IMR-90 (cell line): ENCODE measurements at regions not wholly inside any gene's neighbourhood (a gene's known extent, or its start where the extent isn't known, plus 50 kb on each side); places are given as distances from the start of the nearest gene placed in this dataset.

Source experiments
- ATAC-seq: fragments of 200-7000 bp; cut with Tn5 transposase; 2 replicates; pipeline ENCODE4 v1.9.1; 2020; ENCODE audit warnings: low read depth, mild to moderate bottlenecking, moderate library complexity
- BruUV-seq: library from RNA; stranded (reverse); fragments of 400-500 nt; replicated peaks from 2 replicates; lab custom pipeline; 2021; lab: Mats Ljungman, UMichigan
- CTCF ChIA-PET: fragments of 300-600 bp; formaldehyde crosslinking; extraction: SDS; loops from one replicate; lab custom pipeline; 2021; ENCODE audit warnings: antibody characterized with exemption; lab: Yijun Ruan, JAX
- POLR2A ChIA-PET: fragments of 300-600 bp; sonication (Branson Sonifier 250); formaldehyde crosslinking; loops from one replicate; lab custom pipeline; 2022; ENCODE audit warnings: antibody characterized with exemption; ENCODE audit not compliant: unreplicated experiment; lab: Charles Lee
- DNase-seq: peaks from one replicate; pipeline ENCODE4 v3.0.0; 2013
- H2AFZ ChIP-seq: replicated peaks from 2 replicates; pipeline ENCODE3; 2013; ENCODE audit warnings: low read length, mild to moderate bottlenecking; ENCODE audit not compliant: poor library complexity
- H2AK5ac ChIP-seq: 2 replicates; pipeline ENCODE4 v1.6.1; 2013; ENCODE audit warnings: low read depth, low read length, inconsistent platforms
- H2AK9ac ChIP-seq: replicated peaks from 2 replicates; pipeline ENCODE3; 2013; ENCODE audit warnings: mild to moderate bottlenecking, low read depth, low read length, moderate library complexity; ENCODE audit not compliant: poor library complexity
- H2BK120ac ChIP-seq: 2 replicates; pipeline ENCODE4 v1.6.1; 2013; ENCODE audit warnings: low read depth, low read length, inconsistent platforms
- H2BK15ac ChIP-seq: 3 replicates; pipeline ENCODE4 v1.6.1; 2013; ENCODE audit warnings: low read depth, low read length, inconsistent platforms
- H2BK20ac ChIP-seq: 2 replicates; pipeline ENCODE4 v1.6.1; 2013; ENCODE audit warnings: low read depth, mild to moderate bottlenecking, inconsistent platforms, low read length, moderate library complexity
- H2BK5ac ChIP-seq: 2 replicates; pipeline ENCODE4 v1.6.1; 2013; ENCODE audit warnings: mild to moderate bottlenecking, low read depth, low read length, inconsistent platforms; ENCODE audit not compliant: poor library complexity, severe bottlenecking
- H3K14ac ChIP-seq: replicated peaks from 2 replicates; pipeline ENCODE4 v1.6.1; 2013; ENCODE audit warnings: low read depth, low read length, inconsistent platforms
- H3K18ac ChIP-seq: 2 replicates; pipeline ENCODE4 v1.6.1; 2013; ENCODE audit warnings: low read depth, low read length, control low read depth
- H3K23ac ChIP-seq: 2 replicates; pipeline ENCODE4 v1.6.1; 2013; ENCODE audit warnings: low read depth, low read length, inconsistent platforms
- H3K27ac ChIP-seq: 2 replicates; pipeline ENCODE4 v1.5.1; 2013; ENCODE audit warnings: mild to moderate bottlenecking, control low read depth, low read length; ENCODE audit not compliant: insufficient read depth
- H3K27me3 ChIP-seq: 2 replicates; pipeline ENCODE4 v1.6.1; 2013; ENCODE audit warnings: low read length; ENCODE audit not compliant: control insufficient read depth, insufficient read depth
- H3K36me3 ChIP-seq: 2 replicates; pipeline ENCODE4 v1.6.1; 2013; ENCODE audit warnings: low read length, mixed read lengths; ENCODE audit not compliant: control insufficient read depth, insufficient read depth
- H3K4ac ChIP-seq: 2 replicates; pipeline ENCODE4 v1.6.1; 2013; ENCODE audit warnings: low read depth, low read length, inconsistent platforms
- H3K4me1 ChIP-seq: 2 replicates; pipeline ENCODE4 v1.6.1; 2013; ENCODE audit warnings: low read length, mixed read lengths; ENCODE audit not compliant: control insufficient read depth, insufficient read depth
- H3K4me2 ChIP-seq: 2 replicates; pipeline ENCODE4 v1.6.1; 2013; ENCODE audit warnings: low read depth, mild to moderate bottlenecking, control low read depth, low read length, moderate library complexity
- H3K4me3 ChIP-seq: 2 replicates; pipeline ENCODE4 v1.5.1; 2013; ENCODE audit warnings: low read depth, mild to moderate bottlenecking, control low read depth, low read length, moderate library complexity; ENCODE audit not compliant: insufficient read depth
- H3K56ac ChIP-seq: 2 replicates; pipeline ENCODE4 v1.6.1; 2013; ENCODE audit warnings: low read length, inconsistent platforms; ENCODE audit not compliant: insufficient read depth; ENCODE audit errors: extremely low read depth
- H3K79me1 ChIP-seq, 2 experiments: 2 replicates each; pipeline ENCODE4 v1.6.1; 2013; ENCODE audit warnings: low read length in 2 of 2, inconsistent platforms in 1 of 2, low read depth in 1 of 2
- H3K9ac ChIP-seq: 2 replicates; pipeline ENCODE4 v1.6.1; 2013; ENCODE audit warnings: low read depth, low read length, control low read depth
- H3K9me1 ChIP-seq: 2 replicates; pipeline ENCODE4 v1.6.1; 2013; ENCODE audit warnings: low read length, inconsistent platforms; ENCODE audit not compliant: insufficient read depth
- H3K9me3 ChIP-seq: 2 replicates; pipeline ENCODE4 v1.6.1; 2013; ENCODE audit warnings: low read length; ENCODE audit not compliant: control insufficient read depth, insufficient read depth
- H4K20me1 ChIP-seq: 2 replicates; pipeline ENCODE4 v1.6.1; 2013; ENCODE audit warnings: low read length, inconsistent platforms; ENCODE audit not compliant: insufficient read depth
- H4K5ac ChIP-seq: 2 replicates; pipeline ENCODE4 v1.6.1; 2013; ENCODE audit warnings: mild to moderate bottlenecking, low read depth, low read length, control low read depth
- H4K8ac ChIP-seq, 2 experiments: 2 replicates each; pipeline ENCODE4 v1.6.1; 2013; ENCODE audit warnings: low read depth in 2 of 2, low read length in 2 of 2, control low read depth in 1 of 2, inconsistent platforms in 1 of 2
- H4K91ac ChIP-seq: 2 replicates; pipeline ENCODE4 v1.6.1; 2013; ENCODE audit warnings: low read depth, low read length, inconsistent platforms; ENCODE audit not compliant: insufficient read depth
- BHLHE40 ChIP-seq: fragments of 150-350 bp; IDR thresholded peaks from 2 replicates; pipeline ENCODE4 v1.6.1; 2016; ENCODE audit warnings: mild to moderate bottlenecking, low read depth, low read length
- CEBPB ChIP-seq: IDR thresholded peaks from 2 replicates; pipeline ENCODE4 v1.6.1; 2012; ENCODE audit warnings: low read depth, low read length, improper control_type of control experiment
- CHD1 ChIP-seq: IDR thresholded peaks from 2 replicates; pipeline ENCODE4 v1.6.1; 2012; ENCODE audit warnings: low read depth, low read length, improper control_type of control experiment
- FOS ChIP-seq: fragments of 150-350 bp; IDR thresholded peaks from 2 replicates; pipeline ENCODE4 v1.6.1; 2016; ENCODE audit warnings: low read depth, low read length
- MAFK ChIP-seq: IDR thresholded peaks from 2 replicates; pipeline ENCODE4 v1.6.1; 2012; ENCODE audit warnings: low read depth, low read length, improper control_type of control experiment
- MAZ ChIP-seq: IDR thresholded peaks from 2 replicates; pipeline ENCODE4 v1.6.1; 2012; ENCODE audit warnings: low read depth, mild to moderate bottlenecking, low read length, improper control_type of control experiment, moderate library complexity, borderline replicate concordance
- MXI1 ChIP-seq: IDR thresholded peaks from 2 replicates; pipeline ENCODE4 v1.6.1; 2012; ENCODE audit warnings: low read depth, mild to moderate bottlenecking, low read length, moderate library complexity, borderline replicate concordance
- NFE2L2 ChIP-seq: fragments of 150-350 bp; IDR thresholded peaks from 2 replicates; pipeline ENCODE4 v1.6.1; 2016; ENCODE audit warnings: low read depth, mild to moderate bottlenecking, low read length
- POLR2A ChIP-seq: IDR thresholded peaks from 2 replicates; pipeline ENCODE4 v1.6.1; 2012; ENCODE audit warnings: mild to moderate bottlenecking, low read depth, low read length
- RAD21 ChIP-seq: IDR thresholded peaks from 2 replicates; pipeline ENCODE4 v1.6.1; 2012; ENCODE audit warnings: low read length, improper control_type of control experiment
- RCOR1 ChIP-seq: IDR thresholded peaks from 2 replicates; pipeline ENCODE4 v1.6.1; 2012; ENCODE audit warnings: mild to moderate bottlenecking, low read length, improper control_type of control experiment; ENCODE audit not compliant: insufficient replicate concordance
- RFX5 ChIP-seq: IDR thresholded peaks from 2 replicates; pipeline ENCODE4 v1.8.0; 2012; ENCODE audit warnings: low read depth, mild to moderate bottlenecking, low read length, moderate library complexity
- SMC3 ChIP-seq: fragments of 150-350 bp; IDR thresholded peaks from 2 replicates; pipeline ENCODE4 v1.6.1; 2016; ENCODE audit warnings: low read depth, mild to moderate bottlenecking, antibody characterized with exemption, low read length, moderate library complexity
- WGBS, 2 experiments: methylation state at CpG; one replicate each; pipeline versions ENCODE4 v1.1.5 to v1.1.7; 2013; ENCODE audit warnings: missing lambda C conversion rate in 2 of 2; ENCODE audit not compliant: insufficient read length in 1 of 2; ENCODE audit errors: extremely low coverage in 2 of 2; 5-methylcytosine and 5-hydroxymethylcytosine counted together
- dilution Hi-C: fragments of 300-500 bp; cut with HindIII; formaldehyde crosslinking; loops from one replicate; pipeline ENCODE4 v1.14.3; 2018; ENCODE audit warnings: low sequenced_read_pairs; ENCODE audit not compliant: unreplicated experiment
- in situ Hi-C: fragments of 300-500 bp; cut with MboI; formaldehyde crosslinking; loops from 3 replicates; pipeline ENCODE4 v1.14.3; 2019; ENCODE audit warnings: low sequenced_read_pairs, inconsistent platforms, mixed read lengths
- intact Hi-C: fragments of 100-400 bp; cut with micrococcal nuclease; formaldehyde crosslinking; loops from 2 replicates; pipeline ENCODE4 v1.10.0; 2022
- TF ChIP-seq, protein P1 (sequence below): conservative IDR thresholded peaks from 2 replicates; pipeline ENCODE4 v1.5.1; 2012; ENCODE audit warnings: mild to moderate bottlenecking, low read depth, low read length, improper control_type of control experiment
- TF ChIP-seq, protein P2 (sequence below): fragments of 150-350 bp; IDR thresholded peaks from 2 replicates; pipeline ENCODE4 v1.6.1; 2016; ENCODE audit warnings: low read depth, mild to moderate bottlenecking, low read length, moderate library complexity, borderline replicate concordance
- TF ChIP-seq, protein P3 (sequence below): fragments of 150-350 bp; IDR thresholded peaks from 2 replicates; pipeline ENCODE4 v1.6.1; 2017; ENCODE audit warnings: mild to moderate bottlenecking, antibody characterized with exemption, low read length, low read depth

DNA sequence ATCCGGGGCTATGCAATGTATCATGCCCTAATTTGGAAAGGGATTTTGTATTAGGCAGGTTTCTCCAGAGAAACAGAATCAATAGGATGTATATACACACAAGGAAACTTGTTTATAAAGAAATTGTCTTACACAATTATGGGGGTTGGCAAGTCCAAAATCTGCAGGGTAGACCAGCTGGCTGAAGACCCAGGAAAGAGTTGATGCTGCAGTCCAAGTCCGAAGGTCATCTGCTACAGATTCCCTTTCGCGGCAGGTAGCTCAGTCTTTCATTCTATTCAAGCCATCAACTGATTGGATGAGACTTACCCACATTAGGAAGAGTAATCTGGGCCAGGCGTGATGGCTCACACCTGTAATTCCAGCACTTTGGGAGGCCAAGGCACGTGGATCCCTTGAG lies 54.6 kb upstream of the CXADR start:
- Histone ChIP-seq H3K9me1 (peaks cover 2% of the 10 kb centered on the region; the same call in 1 of the 2 replicates), H2BK120ac (no peak overlapping the region), H2AFZ (no peak overlapping the region), H3K27me3 (no peaks in the 10 kb centered on the region), H3K18ac (no peak overlapping the region), H3K4me3 (no peak overlapping the region), H2BK15ac (no peak overlapping the region), H3K4me1 (peaks cover 5% of the 10 kb centered on the region; the same call in 1 of the 2 replicates), H3K9me3 (no peaks in the 10 kb centered on the region), H4K20me1 (no peaks in the 10 kb centered on the region; the same call in 1 of the 2 replicates), H3K4me2 (no peak overlapping the region), H3K9ac (no peak overlapping the region), H3K27ac (no peak overlapping the region), H3K14ac (no peak overlapping the region), H2AK5ac (no peak overlapping the region), H2BK20ac (no peak overlapping the region), H3K36me3 (no peaks in the 10 kb centered on the region), H3K79me1 (no peaks in the 10 kb centered on the region), H2BK5ac (no peak overlapping the region), H2AK9ac (no peak overlapping the region), H3K4ac (no peak overlapping the region), H4K91ac (no peak overlapping the region), H4K8ac (no peak overlapping the region), H4K5ac (no peak overlapping the region), H3K23ac (no peak overlapping the region), H3K56ac (no peak overlapping the region)
- no peak for DNase-seq
- WGBS, 2 experiments: 100% methylated on average over 1 of the region's 6 CpGs; no CpG with 5 or more reads in 1 of the 2 experiments
- no peak for ATAC-seq
- intact Hi-C loops: no loop called here
- in situ Hi-C loops: loop anchor here (25.0 kb wide), 2 partner anchors 379 to 896 kb away; no protein-coding TSS in a partner anchor
- dilution Hi-C loops: no loop called here
- BruUV-seq: no TSS peak
- ChIA-PET POLR2A (no interaction called here), CTCF (no interaction called here)
- no peak for TF ChIP-seq RFX5
- TF ChIP-seq, protein P1, sequence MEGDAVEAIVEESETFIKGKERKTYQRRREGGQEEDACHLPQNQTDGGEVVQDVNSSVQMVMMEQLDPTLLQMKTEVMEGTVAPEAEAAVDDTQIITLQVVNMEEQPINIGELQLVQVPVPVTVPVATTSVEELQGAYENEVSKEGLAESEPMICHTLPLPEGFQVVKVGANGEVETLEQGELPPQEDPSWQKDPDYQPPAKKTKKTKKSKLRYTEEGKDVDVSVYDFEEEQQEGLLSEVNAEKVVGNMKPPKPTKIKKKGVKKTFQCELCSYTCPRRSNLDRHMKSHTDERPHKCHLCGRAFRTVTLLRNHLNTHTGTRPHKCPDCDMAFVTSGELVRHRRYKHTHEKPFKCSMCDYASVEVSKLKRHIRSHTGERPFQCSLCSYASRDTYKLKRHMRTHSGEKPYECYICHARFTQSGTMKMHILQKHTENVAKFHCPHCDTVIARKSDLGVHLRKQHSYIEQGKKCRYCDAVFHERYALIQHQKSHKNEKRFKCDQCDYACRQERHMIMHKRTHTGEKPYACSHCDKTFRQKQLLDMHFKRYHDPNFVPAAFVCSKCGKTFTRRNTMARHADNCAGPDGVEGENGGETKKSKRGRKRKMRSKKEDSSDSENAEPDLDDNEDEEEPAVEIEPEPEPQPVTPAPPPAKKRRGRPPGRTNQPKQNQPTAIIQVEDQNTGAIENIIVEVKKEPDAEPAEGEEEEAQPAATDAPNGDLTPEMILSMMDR: no peak
- no peak for TF ChIP-seq SMC3
- TF ChIP-seq, protein P2, sequence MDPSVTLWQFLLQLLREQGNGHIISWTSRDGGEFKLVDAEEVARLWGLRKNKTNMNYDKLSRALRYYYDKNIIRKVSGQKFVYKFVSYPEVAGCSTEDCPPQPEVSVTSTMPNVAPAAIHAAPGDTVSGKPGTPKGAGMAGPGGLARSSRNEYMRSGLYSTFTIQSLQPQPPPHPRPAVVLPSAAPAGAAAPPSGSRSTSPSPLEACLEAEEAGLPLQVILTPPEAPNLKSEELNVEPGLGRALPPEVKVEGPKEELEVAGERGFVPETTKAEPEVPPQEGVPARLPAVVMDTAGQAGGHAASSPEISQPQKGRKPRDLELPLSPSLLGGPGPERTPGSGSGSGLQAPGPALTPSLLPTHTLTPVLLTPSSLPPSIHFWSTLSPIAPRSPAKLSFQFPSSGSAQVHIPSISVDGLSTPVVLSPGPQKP: no peak
- TF ChIP-seq CEBPB: no peak
- no peak for TF ChIP-seq CHD1
- no peak for TF ChIP-seq MXI1
- no peak for TF ChIP-seq MAFK
- no peak for TF ChIP-seq BHLHE40
- no peak for TF ChIP-seq MAZ
- TF ChIP-seq RAD21: no peak
- TF ChIP-seq POLR2A: no peak
- no peak for TF ChIP-seq FOS
- no peak for TF ChIP-seq RCOR1
- TF ChIP-seq, protein P3, sequence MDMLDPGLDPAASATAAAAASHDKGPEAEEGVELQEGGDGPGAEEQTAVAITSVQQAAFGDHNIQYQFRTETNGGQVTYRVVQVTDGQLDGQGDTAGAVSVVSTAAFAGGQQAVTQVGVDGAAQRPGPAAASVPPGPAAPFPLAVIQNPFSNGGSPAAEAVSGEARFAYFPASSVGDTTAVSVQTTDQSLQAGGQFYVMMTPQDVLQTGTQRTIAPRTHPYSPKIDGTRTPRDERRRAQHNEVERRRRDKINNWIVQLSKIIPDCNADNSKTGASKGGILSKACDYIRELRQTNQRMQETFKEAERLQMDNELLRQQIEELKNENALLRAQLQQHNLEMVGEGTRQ: no peak
- no peak for TF ChIP-seq NFE2L2
